WTC11 (cell line): ENCODE measurements at regions not wholly inside any gene's neighbourhood (a gene's known extent, or its start where the extent isn't known, plus 50 kb on each side); places are given as distances from the start of the nearest gene placed in this dataset.

Experiments used
- ATAC-seq: fragments of 200-7000 bp; cut with Tn5 transposase; 2 replicates; pipeline ENCODE4 v1.10.0; 2021; ENCODE audit warnings: mild to moderate bottlenecking, moderate library complexity
- CTCF ChIA-PET: fragments of 300-600 bp; sonication (Branson Sonifier 250); formaldehyde crosslinking; loops from one replicate; lab custom pipeline; 2021; ENCODE audit warnings: antibody characterized with exemption; lab: Charles Lee
- POLR2A ChIA-PET: fragments of 350-600 bp; sonication (Branson Sonifier 250); formaldehyde crosslinking; loops from one replicate; lab custom pipeline; 2021; ENCODE audit warnings: antibody characterized with exemption; lab: Charles Lee
- DNase-seq: peaks from one replicate; pipeline ENCODE4 v3.0.0; 2021; ENCODE audit warnings: low spot score
- H3K27ac Mint-ChIP-seq: 2 replicates; pipeline ENCODE4 v1.8.0; 2021; ENCODE audit warnings: mixed read lengths
- H3K27me3 Mint-ChIP-seq: 2 replicates; pipeline ENCODE4 v1.8.0; 2021; ENCODE audit warnings: low read depth, mild to moderate bottlenecking, moderate library complexity, mixed read lengths
- H3K36me3 Mint-ChIP-seq: 2 replicates; pipeline ENCODE4 v1.8.0; 2021; ENCODE audit warnings: mixed read lengths
- H3K4me1 Mint-ChIP-seq: 2 replicates; pipeline ENCODE4 v1.8.0; 2022; ENCODE audit warnings: mixed read lengths
- H3K4me3 Mint-ChIP-seq: 2 replicates; pipeline ENCODE4 v1.8.0; 2021; ENCODE audit warnings: mild to moderate bottlenecking, moderate library complexity, mixed read lengths
- H3K9me3 Mint-ChIP-seq: 2 replicates; pipeline ENCODE4 v1.8.0; 2021; ENCODE audit warnings: mixed read lengths
- AR ChIP-seq: fragments of 250-450 bp; sonication (Bioruptor Pico); IDR thresholded peaks from 2 replicates; pipeline ENCODE4 v1.9.0; 2021; ENCODE audit warnings: mild to moderate bottlenecking
- ARID4B ChIP-seq: sonication (generic); formaldehyde crosslinking; IDR thresholded peaks from 2 replicates; pipeline ENCODE4 v1.8.0; 2023; ENCODE audit warnings: missing genetic modification reagents, mild to moderate bottlenecking, borderline replicate concordance
- FOXP4 ChIP-seq: sonication (generic); formaldehyde crosslinking; IDR thresholded peaks from 2 replicates; pipeline ENCODE4 v1.8.0; 2022; ENCODE audit warnings: mild to moderate bottlenecking, missing genetic modification reagents
- KAT7 ChIP-seq: sonication (generic); formaldehyde crosslinking; IDR thresholded peaks from 2 replicates; pipeline ENCODE4 v1.8.1; 2023; ENCODE audit warnings: missing genetic modification reagents, mild to moderate bottlenecking, borderline replicate concordance
- NR1H2 ChIP-seq: sonication (generic); formaldehyde crosslinking; IDR thresholded peaks from 2 replicates; pipeline ENCODE4 v1.9.0; 2021; ENCODE audit warnings: mild to moderate bottlenecking, moderate library complexity, missing genetic modification reagents
- NR2C2 ChIP-seq: sonication (generic); formaldehyde crosslinking; IDR thresholded peaks from 2 replicates; pipeline ENCODE4 v1.8.0; 2022; ENCODE audit warnings: mild to moderate bottlenecking, missing genetic modification reagents
- SMAD4 ChIP-seq: sonication (generic); formaldehyde crosslinking; IDR thresholded peaks from 2 replicates; pipeline ENCODE4 v1.8.0; 2022; ENCODE audit warnings: mild to moderate bottlenecking, missing genetic modification reagents
- ZNF263 ChIP-seq: sonication (generic); formaldehyde crosslinking; IDR thresholded peaks from 2 replicates; pipeline ENCODE4 v1.8.1; 2022; ENCODE audit warnings: low read depth, mild to moderate bottlenecking, moderate library complexity, missing genetic modification reagents
- ZNF425 ChIP-seq: fragments of 250-450 bp; sonication (Bioruptor Pico); conservative IDR thresholded peaks from 2 replicates; pipeline ENCODE4 v1.9.0; 2021; ENCODE audit warnings: mild to moderate bottlenecking
- TF ChIP-seq, protein P1 (sequence below): sonication (generic); formaldehyde crosslinking; IDR thresholded peaks from 2 replicates; pipeline ENCODE4 v1.8.0; 2022; ENCODE audit warnings: mild to moderate bottlenecking, missing genetic modification reagents
- TF ChIP-seq, protein P2 (sequence below): fragments of 250-450 bp; sonication (Bioruptor Pico); IDR thresholded peaks from 2 replicates; pipeline ENCODE4 v2.1.2; 2022; ENCODE audit warnings: mild to moderate bottlenecking, moderate library complexity
- TF ChIP-seq, protein P3 (sequence below): fragments of 250-450 bp; sonication (Bioruptor Pico); IDR thresholded peaks from 2 replicates; pipeline ENCODE4 v1.9.0; 2021; ENCODE audit warnings: mild to moderate bottlenecking, borderline replicate concordance
- TF ChIP-seq, protein P4 (sequence below): sonication (generic); formaldehyde crosslinking; IDR thresholded peaks from 2 replicates; pipeline ENCODE4 v1.8.1; 2022; ENCODE audit warnings: missing genetic modification reagents, borderline replicate concordance

DNA sequence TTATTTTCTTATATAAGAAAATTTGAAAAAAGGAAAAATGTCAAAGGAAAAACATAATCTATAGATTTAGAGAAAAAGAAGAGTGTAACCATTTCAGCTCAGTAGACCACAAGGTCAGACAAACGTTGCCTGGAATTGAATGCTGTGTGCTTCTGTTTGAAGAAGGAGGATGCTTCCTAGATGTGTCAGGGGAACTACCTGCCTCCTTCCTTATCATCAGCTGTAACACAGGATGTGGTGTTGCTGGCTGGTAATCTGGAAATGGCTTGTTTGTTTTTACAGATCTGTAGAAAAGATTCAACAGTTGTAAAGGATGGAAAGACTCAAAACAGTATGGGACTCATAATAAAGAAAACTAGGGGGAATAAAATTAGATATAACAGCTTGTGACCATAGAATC, 160.7 kb upstream of the MEF2C start:
- ChIA-PET POLR2A (no interaction called here), CTCF (no interaction called here)
- Mint-ChIP-seq H3K27ac (no peak overlapping the region), H3K27me3 (no peaks in the 10 kb centered on the region), H3K4me1 (peaks cover 10% of the 10 kb centered on the region), H3K4me3 (no peak overlapping the region), H3K9me3 (peaks cover 4% of the 10 kb centered on the region), H3K36me3 (no peaks in the 10 kb centered on the region)
- DNase-seq (no peak), ATAC-seq (no peak)
- TF ChIP-seq FOXP4 (CRISPR knock-in tag) (no peak), SMAD4 (CRISPR knock-in tag) (no peak), ZNF425 (CRISPR knock-in tag) (no peak), KAT7 (no peak)
- TF ChIP-seq, protein P1, sequence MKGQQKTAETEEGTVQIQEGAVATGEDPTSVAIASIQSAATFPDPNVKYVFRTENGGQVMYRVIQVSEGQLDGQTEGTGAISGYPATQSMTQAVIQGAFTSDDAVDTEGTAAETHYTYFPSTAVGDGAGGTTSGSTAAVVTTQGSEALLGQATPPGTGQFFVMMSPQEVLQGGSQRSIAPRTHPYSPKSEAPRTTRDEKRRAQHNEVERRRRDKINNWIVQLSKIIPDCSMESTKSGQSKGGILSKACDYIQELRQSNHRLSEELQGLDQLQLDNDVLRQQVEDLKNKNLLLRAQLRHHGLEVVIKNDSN (CRISPR knock-in tag) = no peak

GRCh38 chr5:89042746-89043145, 159.8 kb upstream of the MEF2C start:
- Mint-ChIP-seq H3K27ac (no peak overlapping the region), H3K27me3 (no peaks in the 10 kb centered on the region), H3K4me3 (no peak overlapping the region), H3K4me1 (peaks cover 7% of the 10 kb centered on the region), H3K36me3 (no peaks in the 10 kb centered on the region), H3K9me3 (peaks cover 4% of the 10 kb centered on the region; the same call in 1 of the 2 replicates)
- DNase-seq (no peak), ATAC-seq (no peak)
- ChIA-PET POLR2A (no interaction called here), CTCF (no interaction called here)
- TF ChIP-seq NR2C2 (no peak), AR (no peak), ZNF263 (no peak), NR1H2 (CRISPR knock-in tag) (no peak), ARID4B (CRISPR knock-in tag) (no peak)
- TF ChIP-seq, protein P2, sequence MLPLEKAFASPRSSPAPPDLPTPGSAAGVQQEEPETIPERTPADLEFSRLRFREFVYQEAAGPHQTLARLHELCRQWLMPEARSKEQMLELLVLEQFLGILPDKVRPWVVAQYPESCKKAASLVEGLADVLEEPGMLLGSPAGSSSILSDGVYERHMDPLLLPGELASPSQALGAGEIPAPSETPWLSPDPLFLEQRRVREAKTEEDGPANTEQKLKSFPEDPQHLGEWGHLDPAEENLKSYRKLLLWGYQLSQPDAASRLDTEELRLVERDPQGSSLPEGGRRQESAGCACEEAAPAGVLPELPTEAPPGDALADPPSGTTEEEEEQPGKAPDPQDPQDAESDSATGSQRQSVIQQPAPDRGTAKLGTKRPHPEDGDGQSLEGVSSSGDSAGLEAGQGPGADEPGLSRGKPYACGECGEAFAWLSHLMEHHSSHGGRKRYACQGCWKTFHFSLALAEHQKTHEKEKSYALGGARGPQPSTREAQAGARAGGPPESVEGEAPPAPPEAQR (CRISPR knock-in tag) = no peak
- TF ChIP-seq, protein P3, sequence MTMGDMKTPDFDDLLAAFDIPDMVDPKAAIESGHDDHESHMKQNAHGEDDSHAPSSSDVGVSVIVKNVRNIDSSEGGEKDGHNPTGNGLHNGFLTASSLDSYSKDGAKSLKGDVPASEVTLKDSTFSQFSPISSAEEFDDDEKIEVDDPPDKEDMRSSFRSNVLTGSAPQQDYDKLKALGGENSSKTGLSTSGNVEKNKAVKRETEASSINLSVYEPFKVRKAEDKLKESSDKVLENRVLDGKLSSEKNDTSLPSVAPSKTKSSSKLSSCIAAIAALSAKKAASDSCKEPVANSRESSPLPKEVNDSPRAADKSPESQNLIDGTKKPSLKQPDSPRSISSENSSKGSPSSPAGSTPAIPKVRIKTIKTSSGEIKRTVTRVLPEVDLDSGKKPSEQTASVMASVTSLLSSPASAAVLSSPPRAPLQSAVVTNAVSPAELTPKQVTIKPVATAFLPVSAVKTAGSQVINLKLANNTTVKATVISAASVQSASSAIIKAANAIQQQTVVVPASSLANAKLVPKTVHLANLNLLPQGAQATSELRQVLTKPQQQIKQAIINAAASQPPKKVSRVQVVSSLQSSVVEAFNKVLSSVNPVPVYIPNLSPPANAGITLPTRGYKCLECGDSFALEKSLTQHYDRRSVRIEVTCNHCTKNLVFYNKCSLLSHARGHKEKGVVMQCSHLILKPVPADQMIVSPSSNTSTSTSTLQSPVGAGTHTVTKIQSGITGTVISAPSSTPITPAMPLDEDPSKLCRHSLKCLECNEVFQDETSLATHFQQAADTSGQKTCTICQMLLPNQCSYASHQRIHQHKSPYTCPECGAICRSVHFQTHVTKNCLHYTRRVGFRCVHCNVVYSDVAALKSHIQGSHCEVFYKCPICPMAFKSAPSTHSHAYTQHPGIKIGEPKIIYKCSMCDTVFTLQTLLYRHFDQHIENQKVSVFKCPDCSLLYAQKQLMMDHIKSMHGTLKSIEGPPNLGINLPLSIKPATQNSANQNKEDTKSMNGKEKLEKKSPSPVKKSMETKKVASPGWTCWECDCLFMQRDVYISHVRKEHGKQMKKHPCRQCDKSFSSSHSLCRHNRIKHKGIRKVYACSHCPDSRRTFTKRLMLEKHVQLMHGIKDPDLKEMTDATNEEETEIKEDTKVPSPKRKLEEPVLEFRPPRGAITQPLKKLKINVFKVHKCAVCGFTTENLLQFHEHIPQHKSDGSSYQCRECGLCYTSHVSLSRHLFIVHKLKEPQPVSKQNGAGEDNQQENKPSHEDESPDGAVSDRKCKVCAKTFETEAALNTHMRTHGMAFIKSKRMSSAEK (CRISPR knock-in tag) = no peak
- TF ChIP-seq, protein P4, sequence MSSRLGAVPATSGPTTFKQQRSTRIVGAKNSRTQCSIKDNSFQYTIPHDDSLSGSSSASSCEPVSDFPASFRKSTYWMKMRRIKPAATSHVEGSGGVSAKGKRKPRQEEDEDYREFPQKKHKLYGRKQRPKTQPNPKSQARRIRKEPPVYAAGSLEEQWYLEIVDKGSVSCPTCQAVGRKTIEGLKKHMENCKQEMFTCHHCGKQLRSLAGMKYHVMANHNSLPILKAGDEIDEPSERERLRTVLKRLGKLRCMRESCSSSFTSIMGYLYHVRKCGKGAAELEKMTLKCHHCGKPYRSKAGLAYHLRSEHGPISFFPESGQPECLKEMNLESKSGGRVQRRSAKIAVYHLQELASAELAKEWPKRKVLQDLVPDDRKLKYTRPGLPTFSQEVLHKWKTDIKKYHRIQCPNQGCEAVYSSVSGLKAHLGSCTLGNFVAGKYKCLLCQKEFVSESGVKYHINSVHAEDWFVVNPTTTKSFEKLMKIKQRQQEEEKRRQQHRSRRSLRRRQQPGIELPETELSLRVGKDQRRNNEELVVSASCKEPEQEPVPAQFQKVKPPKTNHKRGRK (CRISPR knock-in tag) = no peak
- TF ChIP-seq, protein P1 (CRISPR knock-in tag) = no peak
